SH-SY5Y (cell line): ENCODE measurements at regions not wholly inside any gene's neighbourhood (a gene's known extent, or its start where the extent isn't known, plus 50 kb on each side); places are given as distances from the start of the nearest gene placed in this dataset.

ENCODE experiments used
- GATA2 ChIP-seq: IDR thresholded peaks from 2 replicates; pipeline ENCODE4 v1.6.1; 2011; ENCODE audit warnings: mild to moderate bottlenecking, low read depth, low read length
- GATA3 ChIP-seq: IDR thresholded peaks from 2 replicates; pipeline ENCODE4 v1.6.1; 2011; ENCODE audit warnings: low read depth, mild to moderate bottlenecking, low read length, moderate library complexity

DNA sequence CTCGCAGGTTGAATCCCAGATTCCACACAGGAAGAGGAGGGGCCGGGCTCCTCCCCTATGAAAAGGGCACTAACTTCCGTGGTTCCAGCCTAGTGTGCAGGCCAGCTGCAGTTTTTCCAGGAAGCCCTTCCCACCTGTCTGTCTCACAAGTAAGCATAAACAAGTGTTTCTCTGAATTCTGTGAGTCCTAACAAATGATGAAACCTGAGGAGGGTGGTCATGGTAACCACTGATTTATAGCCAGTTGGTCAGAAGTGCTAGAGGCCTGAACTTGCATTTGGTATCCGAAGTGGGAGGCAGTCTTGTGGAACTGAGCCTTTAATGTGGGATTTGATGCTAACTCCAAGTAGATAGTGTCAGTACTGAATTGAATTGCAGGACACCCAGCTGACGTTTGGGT, 54.7 kb upstream of the STEAP4 start:
- no peak for TF ChIP-seq GATA3
- no peak for TF ChIP-seq GATA2
